Suprapubic skin (tissue), 4 donors: ENCODE measurements at regions not wholly inside any gene's neighbourhood (a gene's known extent, or its start where the extent isn't known, plus 50 kb on each side); places are given as distances from the start of the nearest gene placed in this dataset.
"Not testable (repeated sequence)": the region's sequence is repeated elsewhere in the genome, so short reads cannot be mapped to it uniquely, and the experiment has no call there.

Experiments used
- DNase-seq, 2 donors: peaks; one replicate each; pipeline ENCODE4 v3.0.0-alpha.2; 2019; ENCODE audit warnings: low spot score in 2 of 2
- H3K27ac ChIP-seq: fragments of 200-600 bp; sonication (generic); one replicate; pipeline ENCODE4 v1.5.1; 2019
- H3K27me3 ChIP-seq: fragments of 200-600 bp; sonication (generic); one replicate; pipeline ENCODE4 v1.5.1; 2019
- H3K36me3 ChIP-seq: fragments of 200-600 bp; sonication (generic); one replicate; pipeline ENCODE4 v1.5.1; 2019
- H3K4me1 ChIP-seq: fragments of 200-600 bp; sonication (generic); one replicate; pipeline ENCODE4 v1.5.1; 2019
- H3K4me3 ChIP-seq: fragments of 200-600 bp; sonication (generic); one replicate; pipeline ENCODE4 v1.5.1; 2019; ENCODE audit warnings: mild to moderate bottlenecking
- H3K9me3 ChIP-seq: fragments of 200-600 bp; sonication (generic); one replicate; pipeline ENCODE4 v1.5.1; 2019
- EP300 ChIP-seq: sonication (generic); formaldehyde crosslinking; IDR thresholded peaks from one replicate; pipeline ENCODE4 v1.6.1; 2017; ENCODE audit warnings: antibody characterized with exemption
- POLR2A ChIP-seq, 2 donors: fragments of 450-650 bp; IDR thresholded peaks; one replicate each; pipeline ENCODE4 v1.6.1; 2017; ENCODE audit warnings: antibody characterized with exemption in 2 of 2, mild to moderate bottlenecking in 2 of 2, moderate library complexity in 2 of 2
- POLR2AphosphoS5 ChIP-seq, 3 donors: sonication (generic); formaldehyde crosslinking; IDR thresholded peaks; one replicate each; pipeline ENCODE4 v1.6.1; 2017; ENCODE audit warnings: antibody characterized with exemption in 3 of 3
- WGBS: methylation state at CpG from one replicate; pipeline ENCODE4 v1.1.5; 2018; 5-methylcytosine and 5-hydroxymethylcytosine counted together
- TF ChIP-seq, protein P1 (sequence below), 2 donors: fragments of 200-600 bp in 1 of 2; fragments of 450-650 bp in 1 of 2; sonication (generic) in 1 of 2; IDR thresholded peaks; one replicate each; pipeline ENCODE4 v1.5.1; 2016 to 2019; ENCODE audit warnings: antibody characterized with exemption in 2 of 2, mild to moderate bottlenecking in 1 of 2, moderate library complexity in 1 of 2

DNA sequence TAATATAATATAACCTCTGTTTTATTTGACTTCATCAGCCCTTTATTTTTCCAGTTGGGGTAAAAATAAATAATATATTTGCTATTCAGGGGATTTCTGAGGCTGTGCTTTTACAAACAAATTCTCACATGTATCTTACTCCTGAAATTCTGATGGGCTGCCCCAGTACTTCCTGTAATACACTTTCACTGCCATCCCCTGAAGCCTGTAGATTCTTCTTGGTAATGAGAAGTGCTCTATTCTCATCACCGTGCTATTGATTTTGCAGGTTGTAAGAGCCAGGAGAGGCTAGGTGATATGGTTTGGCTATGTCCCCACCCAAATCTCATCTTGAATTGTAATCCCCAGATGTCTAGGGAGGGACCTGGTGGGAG, 91.9 kb upstream of the CEP78 start:
- Histone ChIP-seq H3K27me3 (no peaks in the 10 kb centered on the region), H3K4me1 (no peaks in the 10 kb centered on the region), H3K4me3 (no peak overlapping the region), H3K36me3 (no peaks in the 10 kb centered on the region), H3K9me3 (no peaks in the 10 kb centered on the region), H3K27ac (no peak overlapping the region)
- TF ChIP-seq EP300 (no peak), POLR2AphosphoS5 (IDR thresholded peaks at IDR 0.05) (no peak), POLR2A (IDR thresholded peaks at IDR 0.05) (no peak)
- TF ChIP-seq, protein P1, sequence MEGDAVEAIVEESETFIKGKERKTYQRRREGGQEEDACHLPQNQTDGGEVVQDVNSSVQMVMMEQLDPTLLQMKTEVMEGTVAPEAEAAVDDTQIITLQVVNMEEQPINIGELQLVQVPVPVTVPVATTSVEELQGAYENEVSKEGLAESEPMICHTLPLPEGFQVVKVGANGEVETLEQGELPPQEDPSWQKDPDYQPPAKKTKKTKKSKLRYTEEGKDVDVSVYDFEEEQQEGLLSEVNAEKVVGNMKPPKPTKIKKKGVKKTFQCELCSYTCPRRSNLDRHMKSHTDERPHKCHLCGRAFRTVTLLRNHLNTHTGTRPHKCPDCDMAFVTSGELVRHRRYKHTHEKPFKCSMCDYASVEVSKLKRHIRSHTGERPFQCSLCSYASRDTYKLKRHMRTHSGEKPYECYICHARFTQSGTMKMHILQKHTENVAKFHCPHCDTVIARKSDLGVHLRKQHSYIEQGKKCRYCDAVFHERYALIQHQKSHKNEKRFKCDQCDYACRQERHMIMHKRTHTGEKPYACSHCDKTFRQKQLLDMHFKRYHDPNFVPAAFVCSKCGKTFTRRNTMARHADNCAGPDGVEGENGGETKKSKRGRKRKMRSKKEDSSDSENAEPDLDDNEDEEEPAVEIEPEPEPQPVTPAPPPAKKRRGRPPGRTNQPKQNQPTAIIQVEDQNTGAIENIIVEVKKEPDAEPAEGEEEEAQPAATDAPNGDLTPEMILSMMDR (IDR thresholded peaks at IDR 0.05), result no peak
- DNase-seq, result no peak
- 100% methylated on average over 1 of the region's 1 CpG for WGBS

DNA sequence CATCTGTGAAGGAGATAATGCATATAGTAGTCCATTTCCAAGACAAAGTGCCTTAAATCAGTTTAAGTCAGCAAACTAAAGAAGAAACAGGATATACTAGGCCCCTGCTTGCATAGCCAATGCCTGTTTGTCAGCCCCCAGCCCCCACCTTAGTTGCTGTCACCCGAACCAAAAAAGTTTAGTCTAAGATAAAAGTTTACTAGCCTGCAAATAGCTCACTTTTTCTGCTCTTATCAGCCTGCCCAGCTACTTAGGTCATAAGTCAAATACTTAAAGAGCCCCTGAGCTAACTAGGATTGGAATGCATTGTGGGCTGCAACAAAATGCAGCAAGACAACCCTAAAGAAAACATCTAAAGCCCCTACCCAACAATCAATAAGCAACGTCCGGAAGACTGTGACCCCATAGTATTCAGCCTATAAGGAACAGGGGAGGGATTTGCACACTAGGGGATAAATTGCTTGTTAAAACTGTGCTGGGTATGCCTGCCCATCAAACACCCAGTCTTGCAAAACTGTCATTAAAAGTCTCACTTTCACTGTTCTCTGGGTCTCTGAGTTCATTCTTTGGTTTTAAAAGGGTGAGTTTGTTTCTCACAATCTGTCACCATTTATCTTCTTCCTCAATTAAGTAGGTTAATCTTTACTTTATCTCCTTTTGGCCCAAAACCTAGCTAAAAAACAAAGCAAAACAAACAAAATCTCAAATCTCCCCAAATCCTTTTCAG, 92.4 kb upstream of the CEP78 start:
- no peak for TF ChIP-seq POLR2AphosphoS5 (IDR thresholded peaks at IDR 0.05)
- TF ChIP-seq EP300, result no peak
- no peak for TF ChIP-seq POLR2A (IDR thresholded peaks at IDR 0.05)
- TF ChIP-seq, protein P1 (IDR thresholded peaks at IDR 0.05), result no peak
- H3K27me3 ChIP-seq, result no peaks in the 10 kb centered on the region
- no peaks in the 10 kb centered on the region for H3K36me3 ChIP-seq
- H3K9me3 ChIP-seq, result no peaks in the 10 kb centered on the region
- H3K4me1 ChIP-seq, result no peaks in the 10 kb centered on the region
- no peak for DNase-seq
- H3K27ac ChIP-seq, result no peak overlapping the region
- 76% methylated on average over 3 of the region's 3 CpGs for WGBS
- H3K4me3 ChIP-seq, result no peak overlapping the region

DNA sequence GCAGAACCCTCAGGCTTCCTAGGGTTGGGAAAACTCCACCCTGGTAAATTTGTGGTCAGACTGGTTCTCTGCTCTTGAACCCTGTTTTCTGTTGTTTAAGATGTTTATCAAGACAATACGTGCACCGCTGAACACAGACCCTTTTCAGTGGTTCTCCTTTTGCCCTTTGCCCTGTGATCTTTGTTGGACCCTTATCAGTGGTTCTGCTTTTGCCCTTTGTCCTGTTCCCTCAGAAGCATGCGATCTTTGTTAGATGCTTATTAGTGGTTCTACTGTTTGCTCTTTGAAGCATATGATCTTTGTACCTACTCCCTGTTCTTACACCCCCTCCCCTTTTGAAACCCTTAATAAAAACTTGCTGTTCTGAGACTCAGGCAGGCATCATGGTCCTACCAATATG, 93.6 kb upstream of the CEP78 start:
- H3K27ac ChIP-seq, H3K27me3 ChIP-seq, H3K4me3 ChIP-seq, H3K9me3 ChIP-seq, H3K4me1 ChIP-seq, H3K36me3 ChIP-seq, DNase-seq: not testable (repeated sequence)
- 93% methylated on average over 3 of the region's 3 CpGs for WGBS

DNA sequence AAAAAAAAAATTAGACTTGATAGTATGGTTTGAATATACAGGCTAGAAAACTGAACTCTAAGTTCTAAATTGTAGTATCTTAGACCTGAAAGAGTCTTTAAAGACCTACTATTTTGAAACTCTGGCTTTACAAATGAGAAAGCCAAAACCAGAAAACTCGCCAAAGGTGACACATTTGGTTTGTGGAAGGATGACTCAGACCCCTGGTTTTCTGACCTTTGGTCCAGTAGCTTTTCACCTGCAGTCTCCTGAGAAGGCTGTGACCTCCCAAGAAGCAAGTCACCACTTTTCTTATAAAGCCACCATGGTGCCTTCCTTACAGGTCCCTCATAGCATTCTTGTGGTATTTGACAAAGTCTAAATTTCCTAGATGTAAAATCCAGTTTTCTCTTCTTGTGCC, 102.1 kb upstream of the CEP78 start:
- H3K27ac ChIP-seq, result no peak overlapping the region
- no peak overlapping the region for H3K4me3 ChIP-seq
- H3K36me3 ChIP-seq, result no peaks in the 10 kb centered on the region
- no peaks in the 10 kb centered on the region for H3K9me3 ChIP-seq
- H3K27me3 ChIP-seq, result no peaks in the 10 kb centered on the region
- peaks cover 7% of the 10 kb centered on the region for H3K4me1 ChIP-seq
- 97% methylated on average over 1 of the region's 1 CpG for WGBS
- TF ChIP-seq POLR2AphosphoS5 (IDR thresholded peaks at IDR 0.05), result no peak
- no peak for TF ChIP-seq EP300
- TF ChIP-seq, protein P1 (IDR thresholded peaks at IDR 0.05), result no peak
- no peak for TF ChIP-seq POLR2A (IDR thresholded peaks at IDR 0.05)
- DNase-seq, result no peak

DNA sequence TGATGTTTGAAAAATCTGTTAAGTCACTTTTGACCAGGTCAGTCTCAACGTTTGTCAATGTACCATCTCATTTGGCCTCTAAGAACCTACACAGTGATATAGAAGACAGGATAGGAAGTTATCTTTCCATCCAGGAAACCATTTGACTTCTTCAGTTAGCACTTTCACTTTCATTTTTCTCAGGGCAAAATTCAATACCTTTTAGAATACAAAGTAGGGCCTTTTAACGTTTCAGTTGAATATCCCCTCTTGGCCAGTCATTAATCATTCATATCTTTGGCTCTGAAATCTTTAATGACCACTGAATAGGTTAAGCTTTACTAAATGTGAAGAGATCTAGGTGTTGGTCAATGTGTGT, 101.1 kb upstream of the GNAQ start:
- H3K36me3 ChIP-seq, result no peaks in the 10 kb centered on the region
- TF ChIP-seq POLR2A (IDR thresholded peaks at IDR 0.05), result no peak
- TF ChIP-seq EP300, result no peak
- TF ChIP-seq, protein P1 (IDR thresholded peaks at IDR 0.05), result no peak
- no peak for TF ChIP-seq POLR2AphosphoS5 (IDR thresholded peaks at IDR 0.05)
- DNase-seq, result no peak
- WGBS, result 13% methylated on average over 2 of the region's 2 CpGs
- peaks cover 7% of the 10 kb centered on the region for H3K4me1 ChIP-seq
- H3K4me3 ChIP-seq, result no peak overlapping the region
- H3K27ac ChIP-seq, result no peak overlapping the region
- H3K27me3 ChIP-seq, result no peaks in the 10 kb centered on the region
- H3K9me3 ChIP-seq, result no peaks in the 10 kb centered on the region
